ENCODE measurements at regions not wholly inside any gene's neighbourhood (a gene's known extent, or its start where the extent isn't known, plus 50 kb on each side); places are given as distances from the start of the nearest gene placed in this dataset.

GRCh38 chr12:60043236-60043635 lies 447.4 kb downstream of the SLC16A7 start:
- no peak for DNase-seq (ENCODE audit: low spot score)

GRCh38 chr12:60052483-60052882 lies 456.7 kb downstream of the SLC16A7 start:
- no peak for DNase-seq (ENCODE audit: low spot score)

DNA sequence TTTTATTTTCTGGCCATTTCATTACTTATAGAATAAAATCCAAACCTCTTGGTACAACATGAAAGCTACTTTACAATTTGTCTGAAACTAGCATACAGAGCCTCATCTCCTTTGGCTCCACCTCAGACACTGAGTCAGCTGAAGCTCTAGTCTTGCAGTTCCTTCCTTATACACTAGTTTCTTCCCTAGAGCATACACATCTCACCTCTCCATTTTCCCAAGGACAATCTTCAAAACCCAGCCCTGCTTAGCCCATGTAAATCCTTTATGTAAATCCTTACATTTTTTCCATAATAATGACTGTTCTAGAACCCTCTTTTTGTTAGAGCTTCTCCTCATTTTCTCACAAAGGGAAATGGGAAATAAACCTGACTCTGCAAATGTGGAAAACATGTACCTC lies 463.4 kb downstream of the SLC16A7 start:
- DNase-seq (ENCODE audit: low spot score), result no peak

GRCh38 chr12:60066655-60067054 lies 470.8 kb downstream of the SLC16A7 start:
- DNase-seq (ENCODE audit: low spot score), result no peak

GRCh38 chr12:60070552-60070951 lies 474.7 kb downstream of the SLC16A7 start:
- no peak for DNase-seq (ENCODE audit: low spot score)

DNA sequence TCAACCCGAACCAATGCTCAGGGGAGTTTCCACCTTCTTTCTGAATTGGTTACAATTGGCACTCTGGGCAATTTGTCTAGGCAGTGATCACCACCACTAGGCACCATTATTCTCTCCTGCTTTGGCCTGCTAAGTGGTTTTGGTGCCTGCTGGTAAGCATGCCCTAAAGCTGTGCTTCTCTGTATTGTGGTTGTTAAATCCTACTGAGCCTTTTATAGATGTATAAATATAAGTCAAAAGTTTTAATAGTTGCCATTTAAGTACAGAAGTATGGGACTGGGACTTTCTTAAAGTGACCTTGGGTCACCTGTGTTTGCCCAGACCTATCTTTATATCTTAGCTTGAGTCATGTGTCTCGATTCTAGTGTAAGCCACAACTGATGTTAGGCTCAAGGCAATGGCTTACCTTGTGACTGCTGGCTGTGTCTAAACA lies 475.9 kb downstream of the SLC16A7 start:
- DNase-seq (ENCODE audit: low spot score), result no peak

- DNase-seq (ENCODE audit: low spot score), result no peak
These were observed 477.1 kb downstream of the SLC16A7 start for GRCh38 chr12:60072911-60073310.

GRCh38 chr12:60075091-60075490 lies 479.3 kb downstream of the SLC16A7 start:
- no peak for DNase-seq (ENCODE audit: low spot score)

DNA sequence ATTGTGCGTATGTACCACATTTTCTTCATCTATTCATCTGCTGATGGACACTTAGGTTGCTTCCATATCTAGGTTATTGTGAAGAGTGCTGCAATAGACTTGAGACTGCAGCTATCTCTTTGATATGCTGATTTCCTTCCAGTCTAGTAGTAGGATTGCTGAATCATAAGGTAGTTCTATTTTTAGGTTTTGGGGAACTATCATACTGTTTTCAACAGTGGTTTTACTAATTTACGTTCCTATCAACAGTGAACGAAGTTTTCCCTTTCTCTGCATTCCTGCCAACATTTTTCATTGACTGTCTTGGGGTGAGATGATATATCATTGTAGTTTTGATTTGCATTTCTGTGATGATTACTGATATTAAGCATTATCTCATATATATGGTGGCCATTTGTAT lies 482.2 kb downstream of the SLC16A7 start:
- DNase-seq (ENCODE audit: low spot score), result no peak

DNA sequence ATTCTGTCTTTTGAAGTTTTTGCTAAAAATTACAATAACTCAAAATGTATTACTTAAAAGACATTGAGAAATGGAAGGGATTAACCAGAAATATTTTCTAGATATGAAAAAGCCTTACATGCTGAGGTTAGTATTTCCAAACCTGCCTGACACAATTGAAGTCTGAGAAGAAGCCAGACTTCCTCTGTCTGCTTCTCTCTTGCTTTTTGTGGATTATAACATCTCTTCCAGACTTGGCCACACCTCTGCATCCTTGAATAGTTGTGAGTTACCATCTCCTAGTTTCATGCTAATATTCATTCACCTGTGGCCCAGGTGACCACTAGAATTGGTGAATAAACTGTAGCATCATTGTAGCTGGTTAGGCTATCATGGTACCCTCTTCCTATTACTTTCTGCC lies 497.6 kb downstream of the SLC16A7 start:
- no peak for DNase-seq (ENCODE audit: low spot score)

DNA sequence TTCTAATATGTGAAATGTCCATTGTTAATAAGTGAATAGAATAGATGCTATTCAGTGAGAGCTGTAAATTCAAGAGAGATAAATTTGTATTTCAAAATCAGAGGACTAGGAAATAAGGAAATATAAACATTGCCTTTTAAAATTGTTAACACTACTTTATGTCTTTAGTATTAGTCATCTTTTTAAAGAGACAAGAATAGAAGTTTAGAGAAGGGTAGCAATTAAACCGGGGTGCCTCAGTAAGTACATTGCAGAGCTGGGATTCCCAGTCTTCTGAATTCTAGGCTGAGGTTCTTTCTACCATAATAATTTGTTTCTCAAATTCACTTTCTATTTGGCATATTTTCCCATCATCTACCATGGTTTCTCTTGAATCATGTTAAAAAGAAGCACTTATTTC lies 498.6 kb downstream of the SLC16A7 start:
- no peak for DNase-seq (ENCODE audit: low spot score)

- DNase-seq (ENCODE audit: low spot score), result no peak
These were observed 500.9 kb downstream of the SLC16A7 start for GRCh38 chr12:60096727-60097126.

- no peak for DNase-seq (ENCODE audit: low spot score)
These were observed 504.3 kb downstream of the SLC16A7 start for GRCh38 chr12:60100160-60100559.

- no peak for DNase-seq (ENCODE audit: low spot score)
These were observed 505.0 kb downstream of the SLC16A7 start for GRCh38 chr12:60100852-60101251.

- no peak for DNase-seq (ENCODE audit: low spot score)
These were observed 505.9 kb downstream of the SLC16A7 start for GRCh38 chr12:60101715-60102114.

- no peak for DNase-seq (ENCODE audit: low spot score)
These were observed 510.4 kb downstream of the SLC16A7 start for GRCh38 chr12:60106214-60106613.

GRCh38 chr12:60107992-60108391 lies 512.2 kb downstream of the SLC16A7 start:
- DNase-seq (ENCODE audit: low spot score), result no peak

- DNase-seq (ENCODE audit: low spot score), result no peak
These were observed 516.2 kb downstream of the SLC16A7 start for GRCh38 chr12:60112063-60112462.

GRCh38 chr12:60112763-60113162 lies 516.9 kb downstream of the SLC16A7 start:
- DNase-seq (ENCODE audit: low spot score), result no peak

GRCh38 chr12:60114169-60114568 lies 518.3 kb downstream of the SLC16A7 start:
- no peak for DNase-seq (ENCODE audit: low spot score)

DNA sequence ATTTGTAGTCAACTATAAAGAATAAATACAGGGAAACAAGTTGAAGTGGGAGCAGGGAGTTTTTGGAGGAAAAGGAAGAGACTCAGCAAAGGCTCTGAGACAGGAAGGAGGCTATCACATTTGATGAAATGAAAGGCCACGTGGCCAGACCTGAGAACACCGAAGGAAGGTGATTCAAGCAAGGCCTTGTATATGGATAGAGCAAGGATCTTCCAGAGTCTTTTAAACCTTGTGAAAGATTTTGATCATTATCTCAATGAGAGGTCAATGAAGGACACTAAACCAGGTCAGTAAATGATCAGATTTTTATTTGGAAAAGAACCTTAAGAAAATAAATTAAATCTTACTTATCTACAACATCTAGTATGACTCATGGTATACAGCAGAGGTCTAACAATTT lies 523.5 kb downstream of the SLC16A7 start:
- DNase-seq (ENCODE audit: low spot score), result no peak

GRCh38 chr12:60120199-60120598 lies 524.4 kb downstream of the SLC16A7 start:
- no peak for DNase-seq (ENCODE audit: low spot score)

GRCh38 chr12:60123557-60123956 lies 527.7 kb downstream of the SLC16A7 start:
- DNase-seq (ENCODE audit: low spot score), result no peak

DNA sequence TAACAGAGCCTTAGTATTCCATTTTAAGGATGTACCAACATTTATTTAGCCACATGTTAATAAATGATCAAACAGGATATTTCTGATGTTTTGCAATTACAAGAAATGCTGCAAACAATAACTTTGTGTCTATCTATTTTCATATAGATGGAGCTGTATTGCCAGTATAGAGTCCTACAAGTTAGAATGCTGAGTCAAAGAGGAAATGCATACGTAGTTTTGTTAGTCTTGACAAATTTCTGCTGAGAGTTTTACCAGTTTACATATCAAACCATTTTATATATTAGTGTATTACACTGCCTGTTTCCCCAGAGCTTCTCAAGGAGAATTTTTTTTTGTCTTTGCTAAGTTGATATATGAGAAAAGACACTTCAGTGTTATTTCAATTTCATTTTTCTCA lies 541.7 kb downstream of the SLC16A7 start:
- DNase-seq (ENCODE audit: low spot score), result no peak

GRCh38 chr12:60138526-60138925 lies 542.7 kb downstream of the SLC16A7 start:
- DNase-seq (ENCODE audit: low spot score), result no peak

Measured in CD4-positive, alpha-beta T cell treated with Interleukin-2 at 100 ng/mL for 4 hours (primary cell).